ENCODE measurements at regions not wholly inside any gene's neighbourhood (a gene's known extent, or its start where the extent isn't known, plus 50 kb on each side); places are given as distances from the start of the nearest gene placed in this dataset.
"Not testable (repeated sequence)": the region's sequence is repeated elsewhere in the genome, so short reads cannot be mapped to it uniquely, and the experiment has no call there.

DNA sequence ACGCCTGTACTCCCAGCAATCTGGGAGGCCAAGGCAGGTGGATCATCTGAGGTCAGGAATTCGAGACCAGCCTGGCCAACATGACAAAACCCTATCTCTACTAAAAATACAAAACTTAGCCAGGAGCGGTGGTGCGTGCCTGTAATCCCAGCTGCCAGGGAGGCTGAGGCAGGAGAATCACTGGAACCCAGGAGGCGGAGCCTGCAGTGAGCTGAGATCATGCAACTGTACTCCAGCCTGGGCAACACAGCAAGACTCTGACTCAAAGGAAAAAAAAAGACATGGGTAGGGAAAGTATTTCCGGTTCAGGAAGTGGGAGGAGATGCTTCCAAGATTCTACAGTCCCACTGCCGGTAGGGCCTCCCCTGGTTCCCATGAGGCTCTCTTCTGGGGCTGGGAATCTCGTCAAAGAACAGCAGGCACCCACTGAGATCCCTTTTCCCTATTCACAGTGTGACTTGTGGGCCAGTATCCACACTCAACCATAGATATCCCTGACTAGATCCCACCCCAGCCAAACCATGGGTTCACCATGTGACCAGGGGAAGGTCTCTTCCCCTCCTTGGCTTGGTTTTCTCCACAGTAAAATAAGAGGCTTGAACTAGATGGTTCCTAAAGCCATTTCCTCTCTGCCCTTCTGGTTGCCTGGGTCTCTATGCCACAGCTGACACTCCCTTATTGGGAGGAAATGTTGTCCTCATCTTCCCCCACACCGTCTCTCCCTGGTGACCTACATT is 443.3 kb downstream of the BUD13 start:
- intact Hi-C loops (cut with DNase I, micrococcal nuclease), result no loop called here
- Histone ChIP-seq H3K4me1 (ENCODE audit: low read depth) (no peaks in the 10 kb centered on the region), H3K4me3 (no peak overlapping the region), H3K9me3 (no peaks in the 10 kb centered on the region), H3K36me3 (ENCODE audit: low read depth) (no peaks in the 10 kb centered on the region)
- TF ChIP-seq, protein P1, sequence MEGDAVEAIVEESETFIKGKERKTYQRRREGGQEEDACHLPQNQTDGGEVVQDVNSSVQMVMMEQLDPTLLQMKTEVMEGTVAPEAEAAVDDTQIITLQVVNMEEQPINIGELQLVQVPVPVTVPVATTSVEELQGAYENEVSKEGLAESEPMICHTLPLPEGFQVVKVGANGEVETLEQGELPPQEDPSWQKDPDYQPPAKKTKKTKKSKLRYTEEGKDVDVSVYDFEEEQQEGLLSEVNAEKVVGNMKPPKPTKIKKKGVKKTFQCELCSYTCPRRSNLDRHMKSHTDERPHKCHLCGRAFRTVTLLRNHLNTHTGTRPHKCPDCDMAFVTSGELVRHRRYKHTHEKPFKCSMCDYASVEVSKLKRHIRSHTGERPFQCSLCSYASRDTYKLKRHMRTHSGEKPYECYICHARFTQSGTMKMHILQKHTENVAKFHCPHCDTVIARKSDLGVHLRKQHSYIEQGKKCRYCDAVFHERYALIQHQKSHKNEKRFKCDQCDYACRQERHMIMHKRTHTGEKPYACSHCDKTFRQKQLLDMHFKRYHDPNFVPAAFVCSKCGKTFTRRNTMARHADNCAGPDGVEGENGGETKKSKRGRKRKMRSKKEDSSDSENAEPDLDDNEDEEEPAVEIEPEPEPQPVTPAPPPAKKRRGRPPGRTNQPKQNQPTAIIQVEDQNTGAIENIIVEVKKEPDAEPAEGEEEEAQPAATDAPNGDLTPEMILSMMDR (IDR thresholded peaks at IDR 0.05), result no peak
- no peak for ATAC-seq
- no peak for DNase-seq

DNA sequence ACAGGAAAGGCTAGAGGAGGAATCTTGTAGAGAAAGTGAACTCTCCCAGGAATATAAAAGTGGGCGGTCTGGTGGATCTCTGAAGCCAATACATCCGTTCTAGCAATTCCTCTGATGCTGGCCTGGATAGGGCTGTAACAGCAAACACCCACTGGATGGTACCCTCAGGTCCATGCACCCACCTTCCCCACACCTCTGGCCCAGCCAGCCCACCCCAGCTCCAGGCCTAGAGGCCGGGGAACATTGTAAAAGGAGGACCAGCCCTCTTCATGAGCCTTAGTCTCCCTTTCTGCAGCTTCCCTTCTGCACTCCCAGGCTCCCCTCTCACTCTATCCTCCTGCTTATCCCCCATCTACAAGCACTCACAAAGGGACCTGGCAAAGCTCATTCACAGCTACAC is 443.9 kb downstream of the BUD13 start:
- H3K9me3 ChIP-seq, result no peaks in the 10 kb centered on the region
- ATAC-seq (no peak), DNase-seq (no peak)
- no peaks in the 10 kb centered on the region for H3K36me3 ChIP-seq (ENCODE audit: low read depth)
- TF ChIP-seq, protein P1 (IDR thresholded peaks at IDR 0.05), result no peak
- intact Hi-C loops (cut with DNase I, micrococcal nuclease), result no loop called here
- H3K4me1 ChIP-seq (ENCODE audit: low read depth), result no peaks in the 10 kb centered on the region
- no peak overlapping the region for H3K4me3 ChIP-seq

DNA sequence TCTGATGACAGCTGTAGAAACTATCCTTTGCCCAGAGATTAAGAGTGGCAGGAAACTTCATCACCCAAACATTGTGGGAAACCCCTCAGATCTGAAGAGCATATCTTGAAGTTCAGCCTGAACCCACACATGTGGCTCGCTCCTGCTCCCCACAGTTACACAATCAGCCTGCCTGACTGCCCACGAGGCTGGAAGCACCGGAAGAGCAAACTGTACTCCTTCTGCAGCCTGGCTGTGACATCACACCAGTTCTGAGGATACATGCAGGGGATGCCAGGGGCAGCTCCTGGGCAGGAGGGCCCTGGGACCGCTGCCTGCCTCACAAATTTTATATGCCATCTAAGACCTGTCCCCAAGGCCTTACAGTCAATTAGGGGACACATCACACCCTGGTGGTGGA is 444.4 kb downstream of the BUD13 start:
- no peaks in the 10 kb centered on the region for H3K9me3 ChIP-seq
- no peak overlapping the region for H3K4me3 ChIP-seq
- H3K4me1 ChIP-seq (ENCODE audit: low read depth), result no peaks in the 10 kb centered on the region
- ATAC-seq, result no peak
- intact Hi-C loops (cut with DNase I, micrococcal nuclease), result no loop called here
- H3K36me3 ChIP-seq (ENCODE audit: low read depth), result no peaks in the 10 kb centered on the region
- DNase-seq, result no peak
- TF ChIP-seq, protein P1 (IDR thresholded peaks at IDR 0.05), result no peak

DNA sequence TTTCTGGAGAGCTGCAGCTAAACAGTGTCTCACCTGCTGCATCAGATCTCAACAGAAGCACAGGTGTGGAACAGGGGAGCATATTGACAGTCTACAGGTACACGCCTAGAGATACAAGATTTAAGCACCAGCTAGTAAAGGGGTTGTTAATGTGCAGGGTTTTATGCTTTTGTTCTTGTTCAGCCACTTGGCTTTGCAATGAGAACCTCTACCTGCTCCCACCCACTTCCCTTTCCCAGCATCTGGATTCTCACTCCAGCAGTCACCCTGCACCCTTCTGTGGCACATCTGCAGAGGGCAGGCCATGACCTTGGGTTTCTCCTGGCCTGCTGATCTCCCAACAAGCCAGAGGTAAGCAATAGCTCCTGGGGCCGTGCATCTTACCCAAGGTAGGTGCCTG is 446.6 kb downstream of the BUD13 start:
- H3K4me1 ChIP-seq (ENCODE audit: low read depth), result no peaks in the 10 kb centered on the region
- TF ChIP-seq, protein P1 (IDR thresholded peaks at IDR 0.05), result no peak
- no peak overlapping the region for H3K4me3 ChIP-seq
- DNase-seq, result no peak
- no peaks in the 10 kb centered on the region for H3K9me3 ChIP-seq
- intact Hi-C loops (cut with DNase I, micrococcal nuclease), result no loop called here
- no peaks in the 10 kb centered on the region for H3K36me3 ChIP-seq (ENCODE audit: low read depth)
- no peak for ATAC-seq

DNA sequence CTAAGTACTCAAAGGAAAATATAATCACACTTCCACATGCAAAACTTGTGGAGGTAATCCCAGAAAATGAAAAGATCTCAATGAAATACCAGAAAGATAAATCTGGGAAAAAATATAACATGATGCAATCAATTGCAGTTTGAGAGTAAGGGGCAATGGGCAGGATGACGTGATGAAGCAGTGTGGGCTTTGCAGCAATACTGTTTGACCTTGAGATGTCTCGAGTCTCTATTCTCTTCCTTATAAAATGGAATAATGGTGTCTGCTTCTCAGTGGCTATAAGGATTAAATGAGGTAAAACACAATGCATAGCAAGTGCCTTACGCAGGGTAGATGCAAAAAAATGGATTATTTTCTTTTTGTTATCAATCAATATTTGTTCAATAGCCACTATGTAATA is 447.5 kb downstream of the BUD13 start:
- intact Hi-C loops (cut with DNase I, micrococcal nuclease), result no loop called here
- H3K36me3 ChIP-seq (ENCODE audit: low read depth), result no peaks in the 10 kb centered on the region
- no peaks in the 10 kb centered on the region for H3K4me1 ChIP-seq (ENCODE audit: low read depth)
- no peaks in the 10 kb centered on the region for H3K9me3 ChIP-seq
- TF ChIP-seq, protein P1 (IDR thresholded peaks at IDR 0.05), result no peak
- ATAC-seq, result no peak
- no peak for DNase-seq
- no peak overlapping the region for H3K4me3 ChIP-seq

DNA sequence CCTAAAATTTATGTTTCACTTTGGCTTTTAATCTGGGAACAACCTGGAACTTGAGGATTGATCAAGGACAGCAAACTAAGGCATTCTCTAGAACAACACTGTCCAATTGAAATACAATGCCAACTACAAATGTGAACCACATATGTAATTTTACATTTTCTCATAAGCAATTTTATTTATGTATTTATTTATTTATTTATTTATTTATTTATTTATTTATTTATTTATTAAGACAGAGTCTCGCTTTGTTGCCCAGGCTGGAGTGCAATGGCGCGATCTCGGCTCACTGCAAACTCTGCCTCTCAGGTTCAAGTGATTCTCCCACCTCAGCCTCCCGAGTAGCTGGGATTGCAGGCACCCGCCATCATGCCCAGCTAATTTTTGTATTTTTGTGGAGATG is 448.7 kb downstream of the BUD13 start:
- DNase-seq; ATAC-seq; H3K4me3 ChIP-seq; intact Hi-C loops (cut with DNase I, micrococcal nuclease); H3K4me1 ChIP-seq (ENCODE audit: low read depth); H3K36me3 ChIP-seq (ENCODE audit: low read depth); H3K9me3 ChIP-seq: not testable (repeated sequence)
